Thyroid gland (tissue), 4 donors: ENCODE measurements at regions not wholly inside any gene's neighbourhood (a gene's known extent, or its start where the extent isn't known, plus 50 kb on each side); places are given as distances from the start of the nearest gene placed in this dataset.

ENCODE experiments used
- DNase-seq, 2 donors: peaks; one replicate each; pipeline ENCODE4 v3.0.0-alpha.2; 2019
- H3K27ac ChIP-seq, 3 donors: fragments of 200-600 bp; sonication (generic); 1 replicate in 2 of 3; 2 replicates in 1 of 3; pipeline ENCODE4 v1.5.1; 2016 to 2019; ENCODE audit warnings: mild to moderate bottlenecking in 1 of 3, moderate library complexity in 1 of 3
- H3K27me3 ChIP-seq: fragments of 200-600 bp; sonication (generic); one replicate; pipeline ENCODE4 v1.5.1; 2019
- H3K36me3 ChIP-seq, 2 donors: fragments of 200-600 bp; sonication (generic); one replicate each; pipeline ENCODE4 v1.5.1; 2016 to 2019
- H3K4me1 ChIP-seq, 2 donors: fragments of 200-600 bp; sonication (generic); one replicate each; pipeline ENCODE4 v1.5.1; 2017 to 2019
- H3K4me3 ChIP-seq, 3 donors: fragments of 200-600 bp; sonication (generic); replicated peaks in 1 of 3; 1 replicate in 2 of 3; 2 replicates in 1 of 3; pipeline ENCODE4 v1.5.1; 2016; ENCODE audit warnings: mild to moderate bottlenecking in 1 of 3
- H3K9me3 ChIP-seq: fragments of 200-600 bp; sonication (generic); one replicate; pipeline ENCODE4 v1.5.1; 2017
- CTCF ChIP-seq, 6 experiments: fragments of 200-600 bp in 3 of 6; fragments of 450-650 bp in 3 of 6; sonication (generic) in 3 of 6; IDR thresholded peaks; one replicate each; pipeline ENCODE4 v1.5.1; 2016 to 2019; ENCODE audit warnings: antibody characterized with exemption in 6 of 6, mild to moderate bottlenecking in 2 of 6, inconsistent platforms in 1 of 6, moderate library complexity in 1 of 6
- POLR2A ChIP-seq, 2 donors: fragments of 450-650 bp; IDR thresholded peaks; one replicate each; pipeline ENCODE4 v1.6.1; 2017; ENCODE audit warnings: antibody characterized with exemption in 2 of 2, mild to moderate bottlenecking in 2 of 2, moderate library complexity in 1 of 2
- WGBS, 2 donors: methylation state at CpG; one replicate each; pipeline ENCODE4 v1.1.5; 2017; 5-methylcytosine and 5-hydroxymethylcytosine counted together
- intact Hi-C: fragments of 100-400 bp; cut with DNase I; formaldehyde crosslinking; loops from one replicate; pipeline ENCODE4 v1.15.1; 2023

GRCh38 chr9:80552931-80553330 is 981.2 kb downstream of the TLE4 start:
- H3K36me3 ChIP-seq: no peaks in the 10 kb centered on the region
- H3K27ac ChIP-seq: no peak overlapping the region
- no peak for TF ChIP-seq CTCF (IDR thresholded peaks at IDR 0.05)
- no peak for TF ChIP-seq POLR2A (IDR thresholded peaks at IDR 0.05)
- no peak for DNase-seq
- no peaks in the 10 kb centered on the region for H3K27me3 ChIP-seq
- intact Hi-C loops: no loop called here
- no peaks in the 10 kb centered on the region for H3K9me3 ChIP-seq
- no peaks in the 10 kb centered on the region for H3K4me1 ChIP-seq
- 49 to 52% methylated on average over 6 of the region's 6 CpGs for WGBS, 2 donors
- H3K4me3 ChIP-seq: no peak overlapping the region

- H3K27ac ChIP-seq: no peak overlapping the region
- H3K4me1 ChIP-seq: no peaks in the 10 kb centered on the region
- intact Hi-C loops: no loop called here
- no peaks in the 10 kb centered on the region for H3K36me3 ChIP-seq
- H3K9me3 ChIP-seq: no peaks in the 10 kb centered on the region
- H3K27me3 ChIP-seq: no peaks in the 10 kb centered on the region
- DNase-seq: no peak
- no peak overlapping the region for H3K4me3 ChIP-seq
- TF ChIP-seq POLR2A (IDR thresholded peaks at IDR 0.05) (no peak), CTCF (IDR thresholded peaks at IDR 0.05) (no peak)
Observed at GRCh38 chr9:80550181-80550580, 978.4 kb downstream of the TLE4 start.

GRCh38 chr9:80547613-80548012 is 975.8 kb downstream of the TLE4 start:
- no peaks in the 10 kb centered on the region for H3K36me3 ChIP-seq
- H3K4me3 ChIP-seq: no peak overlapping the region
- H3K4me1 ChIP-seq: no peaks in the 10 kb centered on the region
- no peak overlapping the region for H3K27ac ChIP-seq
- no peaks in the 10 kb centered on the region for H3K9me3 ChIP-seq
- DNase-seq: no peak
- no peaks in the 10 kb centered on the region for H3K27me3 ChIP-seq
- WGBS, 2 donors: 70% methylated on average over 4 of the region's 4 CpGs
- intact Hi-C loops: no loop called here
- TF ChIP-seq POLR2A (IDR thresholded peaks at IDR 0.05): no peak
- TF ChIP-seq CTCF (IDR thresholded peaks at IDR 0.05): no peak

- no peaks in the 10 kb centered on the region for H3K27me3 ChIP-seq
- DNase-seq: no peak
- H3K27ac ChIP-seq: no peak overlapping the region
- TF ChIP-seq POLR2A (IDR thresholded peaks at IDR 0.05) (no peak), CTCF (IDR thresholded peaks at IDR 0.05) (no peak)
- H3K4me1 ChIP-seq: no peaks in the 10 kb centered on the region
- H3K9me3 ChIP-seq: no peaks in the 10 kb centered on the region
- no peak overlapping the region for H3K4me3 ChIP-seq
- H3K36me3 ChIP-seq: no peaks in the 10 kb centered on the region
- intact Hi-C loops: no loop called here
- WGBS, 2 donors: 86 to 89% methylated on average over 4 of the region's 4 CpGs
Observed at GRCh38 chr9:80540387-80540786, 968.6 kb downstream of the TLE4 start.

- intact Hi-C loops: no loop called here
Observed at GRCh38 chr9:80538976-80539375, 967.2 kb downstream of the TLE4 start.

More at GRCh38 chr9:80538976-80539375, 967.2 kb downstream of the TLE4 start:
- DNase-seq: no peak
- Histone ChIP-seq H3K4me3 (no peak overlapping the region), H3K36me3 (no peaks in the 10 kb centered on the region), H3K4me1 (no peaks in the 10 kb centered on the region), H3K27ac (no peak overlapping the region), H3K9me3 (no peaks in the 10 kb centered on the region), H3K27me3 (no peaks in the 10 kb centered on the region)
- TF ChIP-seq POLR2A (IDR thresholded peaks at IDR 0.05): no peak
- TF ChIP-seq CTCF (IDR thresholded peaks at IDR 0.05): no peak
- WGBS, 2 donors: 47 to 58% methylated on average over 1 of the region's 1 CpG
